ENCODE measurements at regions not wholly inside any gene's neighbourhood (a gene's known extent, or its start where the extent isn't known, plus 50 kb on each side); places are given as distances from the start of the nearest gene placed in this dataset.

- Histone ChIP-seq H3K27me3 (no peaks in the 10 kb centered on the region), H3K27ac (no peak overlapping the region), H3K36me3 (no peaks in the 10 kb centered on the region), H3K9me3 (no peaks in the 10 kb centered on the region), H3K4me3 (no peak overlapping the region), H3K4me1 (no peaks in the 10 kb centered on the region)
- DNase-seq, result no peak
- TF ChIP-seq POLR2A (IDR thresholded peaks at IDR 0.05) (no peak), POLR2AphosphoS5 (IDR thresholded peaks at IDR 0.05) (no peak), EP300 (IDR thresholded peaks at IDR 0.05) (no peak), CTCF (IDR thresholded peaks at IDR 0.05) (no peak)
- 19 to 39% methylated on average over 2 of the region's 2 CpGs for WGBS, 2 donors
- ATAC-seq (ENCODE audit: low FRiP score in 2 of 2), result no peak
Observed at GRCh38 chr6:40695114-40695513, 108.0 kb upstream of the LRFN2 start.

GRCh38 chr6:40693768-40694167, 106.6 kb upstream of the LRFN2 start:
- 92% methylated on average over 3 of the region's 3 CpGs for WGBS, 2 donors
- H3K9me3 ChIP-seq, result no peaks in the 10 kb centered on the region
- TF ChIP-seq POLR2A (IDR thresholded peaks at IDR 0.05), result no peak
- TF ChIP-seq EP300 (IDR thresholded peaks at IDR 0.05), result no peak
- TF ChIP-seq CTCF (IDR thresholded peaks at IDR 0.05), result no peak
- no peak for TF ChIP-seq POLR2AphosphoS5 (IDR thresholded peaks at IDR 0.05)
- no peaks in the 10 kb centered on the region for H3K36me3 ChIP-seq
- no peak overlapping the region for H3K27ac ChIP-seq
- H3K27me3 ChIP-seq, result no peaks in the 10 kb centered on the region
- H3K4me1 ChIP-seq, result no peaks in the 10 kb centered on the region
- no peak overlapping the region for H3K4me3 ChIP-seq
- ATAC-seq (ENCODE audit: low FRiP score in 2 of 2), result no peak
- DNase-seq, result no peak

GRCh38 chr6:40692337-40692736, 105.2 kb upstream of the LRFN2 start:
- Histone ChIP-seq H3K4me3 (no peak overlapping the region), H3K4me1 (no peaks in the 10 kb centered on the region), H3K27ac (no peak overlapping the region), H3K9me3 (no peaks in the 10 kb centered on the region), H3K27me3 (no peaks in the 10 kb centered on the region), H3K36me3 (no peaks in the 10 kb centered on the region)
- DNase-seq (no peak), ATAC-seq (ENCODE audit: low FRiP score in 2 of 2) (no peak)
- WGBS, 2 donors, result 88 to 100% methylated on average over 2 of the region's 2 CpGs
- TF ChIP-seq POLR2AphosphoS5 (IDR thresholded peaks at IDR 0.05), result no peak
- TF ChIP-seq CTCF (IDR thresholded peaks at IDR 0.05), result no peak
- TF ChIP-seq EP300 (IDR thresholded peaks at IDR 0.05), result no peak
- no peak for TF ChIP-seq POLR2A (IDR thresholded peaks at IDR 0.05)

- Histone ChIP-seq H3K27me3 (no peaks in the 10 kb centered on the region), H3K9me3 (peaks cover 0 to 7% (median 5%) of the 10 kb centered on the region in 4 donors), H3K4me1 (no peaks in the 10 kb centered on the region), H3K4me3 (no peak overlapping the region), H3K36me3 (no peaks in the 10 kb centered on the region), H3K27ac (no peak overlapping the region)
- DNase-seq, result no peak
- WGBS, 2 donors, result 51 to 85% methylated on average over 4 of the region's 4 CpGs
- TF ChIP-seq CTCF (IDR thresholded peaks at IDR 0.05) (no peak), POLR2AphosphoS5 (IDR thresholded peaks at IDR 0.05) (no peak), EP300 (IDR thresholded peaks at IDR 0.05) (no peak), POLR2A (IDR thresholded peaks at IDR 0.05) (no peak)
- ATAC-seq (ENCODE audit: low FRiP score in 2 of 2), result no peak
Observed at GRCh38 chr6:40689185-40689584, 102.0 kb upstream of the LRFN2 start.

GRCh38 chr6:40688214-40688761, 101.1 kb upstream of the LRFN2 start:
- Histone ChIP-seq H3K27ac (no peak overlapping the region), H3K9me3 (peaks cover 0 to 7% (median 5%) of the 10 kb centered on the region in 4 donors), H3K4me1 (no peaks in the 10 kb centered on the region), H3K27me3 (no peaks in the 10 kb centered on the region), H3K36me3 (no peaks in the 10 kb centered on the region), H3K4me3 (no peak overlapping the region)
- ATAC-seq (ENCODE audit: low FRiP score in 2 of 2), result peak in 1 of 2 donors; percentile 57
- TF ChIP-seq POLR2AphosphoS5 (IDR thresholded peaks at IDR 0.05) (no peak), POLR2A (IDR thresholded peaks at IDR 0.05) (no peak), CTCF (IDR thresholded peaks at IDR 0.05) (no peak), EP300 (IDR thresholded peaks at IDR 0.05) (no peak)
- 52 to 65% methylated on average over 7 of the region's 7 CpGs for WGBS, 2 donors
- no peak for DNase-seq
